CD4-positive, alpha-beta T cell (primary cell): ENCODE measurements at regions not wholly inside any gene's neighbourhood (a gene's known extent, or its start where the extent isn't known, plus 50 kb on each side); places are given as distances from the start of the nearest gene placed in this dataset.

ENCODE experiments used
- ATAC-seq: fragments of 200-7000 bp; cut with Tn5 transposase; one replicate; pipeline ENCODE4 v1.10.0; 2022; ENCODE audit warnings: mild to moderate bottlenecking; ENCODE audit not compliant: poor library complexity
- CTCF ChIA-PET: fragments of 350-600 bp; sonication (Branson Sonifier 250); formaldehyde crosslinking; loops from one replicate; lab custom pipeline; 2021; ENCODE audit warnings: antibody characterized with exemption, inconsistent platforms; lab: Charles Lee
- POLR2A ChIA-PET: fragments of 350-600 bp; sonication (Branson Sonifier 250); formaldehyde crosslinking; loops from one replicate; lab custom pipeline; 2021; ENCODE audit warnings: antibody characterized with exemption, inconsistent platforms; lab: Charles Lee
- DNase-seq, 14 experiments: peaks; one replicate each; pipeline ENCODE4 v3.0.0-alpha.2; 2013 to 2020; ENCODE audit warnings: mixed read lengths in 2 of 14
- H3K27ac ChIP-seq, 2 donors: one replicate each; pipeline versions ENCODE4 v1.5.1 to v1.7.0; 2013; ENCODE audit warnings: low read length in 2 of 2, low read depth in 1 of 2, mild to moderate bottlenecking in 1 of 2
- H3K27me3 ChIP-seq, 2 experiments: 1 replicate in 1 of 2; 2 replicates in 1 of 2; pipeline versions ENCODE4 v1.6.1 to v1.7.0; 2013; ENCODE audit warnings: low read length in 2 of 2, control low read depth in 1 of 2, mild to moderate bottlenecking in 1 of 2, moderate library complexity in 1 of 2; ENCODE audit not compliant: insufficient read depth in 2 of 2, control insufficient read depth in 1 of 2
- H3K36me3 ChIP-seq: one replicate; pipeline ENCODE4 v1.6.1; 2013; ENCODE audit warnings: low read length, control low read depth; ENCODE audit not compliant: insufficient read depth
- H3K4me1 ChIP-seq: one replicate; pipeline ENCODE4 v1.6.1; 2013; ENCODE audit warnings: low read length, control low read depth; ENCODE audit not compliant: insufficient read depth
- H3K4me3 ChIP-seq: one replicate; pipeline ENCODE4 v1.5.1; 2013; ENCODE audit warnings: mild to moderate bottlenecking, low read length, moderate library complexity
- H3K9me3 ChIP-seq, 2 experiments: 1 replicate in 1 of 2; 2 replicates in 1 of 2; pipeline versions ENCODE4 v1.6.1 to v1.7.0; 2013; ENCODE audit warnings: low read length in 2 of 2, mild to moderate bottlenecking in 2 of 2, control low read depth in 1 of 2, moderate library complexity in 1 of 2; ENCODE audit not compliant: control insufficient read depth in 1 of 2, insufficient read depth in 1 of 2
- H3K27ac Mint-ChIP-seq: one replicate; pipeline ENCODE4 v1.8.0; 2020; ENCODE audit warnings: mixed read lengths
- H3K27me3 Mint-ChIP-seq: one replicate; pipeline ENCODE4 v1.8.0; 2021; ENCODE audit warnings: mixed read lengths
- H3K36me3 Mint-ChIP-seq: one replicate; pipeline ENCODE4 v1.8.0; 2021; ENCODE audit warnings: low read depth, mixed read lengths
- H3K4me1 Mint-ChIP-seq: one replicate; pipeline ENCODE4 v1.8.0; 2021; ENCODE audit warnings: low read depth, mixed read lengths
- H3K4me3 Mint-ChIP-seq: one replicate; pipeline ENCODE4 v1.8.0; 2020; ENCODE audit warnings: mild to moderate bottlenecking, mixed read lengths
- H3K9me3 Mint-ChIP-seq: one replicate; pipeline ENCODE4 v1.8.0; 2020; ENCODE audit warnings: mixed read lengths
- intact Hi-C, 2 experiments: fragments of 100-400 bp; cut with DNase I in 1 of 2; cut with micrococcal nuclease in 1 of 2; formaldehyde crosslinking; loops; one replicate each; pipeline versions ENCODE4 v1.15.1 to v1.9.0; 2023 to 2025; cut with DNase I, micrococcal nuclease
- TF ChIP-seq, protein P1 (sequence below): fragments of 200-600 bp; IDR thresholded peaks from one replicate; pipeline ENCODE4 v1.8.0; 2022; ENCODE audit warnings: antibody characterized with exemption, mild to moderate bottlenecking

DNA sequence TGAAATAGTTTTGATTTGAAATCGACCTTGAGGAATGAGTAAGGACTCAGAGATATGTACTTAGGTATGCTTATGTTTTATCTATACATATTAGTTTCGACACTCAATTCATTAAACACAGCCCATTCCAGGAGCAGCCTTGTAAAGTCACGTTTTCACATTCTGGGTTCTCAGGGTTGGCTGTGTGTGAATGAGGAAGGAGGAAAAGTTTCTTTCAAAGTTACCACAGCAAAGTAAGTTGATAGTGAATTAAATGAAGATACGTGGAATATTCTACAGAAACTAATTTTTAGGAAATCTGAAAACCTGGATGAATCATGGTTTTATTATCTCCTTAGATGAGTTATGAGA lies 133.5 kb downstream of the C3orf38 start:
- Histone ChIP-seq H3K27me3 (no peaks in the 10 kb centered on the region), H3K4me3 (no peak overlapping the region), H3K9me3 (no peaks in the 10 kb centered on the region), H3K36me3 (no peaks in the 10 kb centered on the region), H3K4me1 (no peaks in the 10 kb centered on the region), H3K27ac (no peak overlapping the region)
- H3K36me3 Mint-ChIP-seq = no peaks in the 10 kb centered on the region
- no peak overlapping the region for H3K4me3 Mint-ChIP-seq
- H3K27ac Mint-ChIP-seq = no peak overlapping the region
- no peak for ATAC-seq
- POLR2A ChIA-PET = no interaction called here
- H3K9me3 Mint-ChIP-seq = peaks cover 3% of the 10 kb centered on the region
- no peak for DNase-seq
- H3K4me1 Mint-ChIP-seq = no peaks in the 10 kb centered on the region
- TF ChIP-seq, protein P1, sequence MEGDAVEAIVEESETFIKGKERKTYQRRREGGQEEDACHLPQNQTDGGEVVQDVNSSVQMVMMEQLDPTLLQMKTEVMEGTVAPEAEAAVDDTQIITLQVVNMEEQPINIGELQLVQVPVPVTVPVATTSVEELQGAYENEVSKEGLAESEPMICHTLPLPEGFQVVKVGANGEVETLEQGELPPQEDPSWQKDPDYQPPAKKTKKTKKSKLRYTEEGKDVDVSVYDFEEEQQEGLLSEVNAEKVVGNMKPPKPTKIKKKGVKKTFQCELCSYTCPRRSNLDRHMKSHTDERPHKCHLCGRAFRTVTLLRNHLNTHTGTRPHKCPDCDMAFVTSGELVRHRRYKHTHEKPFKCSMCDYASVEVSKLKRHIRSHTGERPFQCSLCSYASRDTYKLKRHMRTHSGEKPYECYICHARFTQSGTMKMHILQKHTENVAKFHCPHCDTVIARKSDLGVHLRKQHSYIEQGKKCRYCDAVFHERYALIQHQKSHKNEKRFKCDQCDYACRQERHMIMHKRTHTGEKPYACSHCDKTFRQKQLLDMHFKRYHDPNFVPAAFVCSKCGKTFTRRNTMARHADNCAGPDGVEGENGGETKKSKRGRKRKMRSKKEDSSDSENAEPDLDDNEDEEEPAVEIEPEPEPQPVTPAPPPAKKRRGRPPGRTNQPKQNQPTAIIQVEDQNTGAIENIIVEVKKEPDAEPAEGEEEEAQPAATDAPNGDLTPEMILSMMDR = no peak
- intact Hi-C loops = no loop called here
- H3K27me3 Mint-ChIP-seq = no peaks in the 10 kb centered on the region
- CTCF ChIA-PET = no interaction called here

GRCh38 chr3:88291486-88291885 lies 141.7 kb downstream of the C3orf38 start:
- Histone ChIP-seq H3K4me1 (no peaks in the 10 kb centered on the region), H3K27me3 (no peaks in the 10 kb centered on the region), H3K36me3 (no peaks in the 10 kb centered on the region), H3K27ac (no peak overlapping the region), H3K9me3 (no peaks in the 10 kb centered on the region), H3K4me3 (no peak overlapping the region)
- ChIA-PET POLR2A (no interaction called here), CTCF (no interaction called here)
- ATAC-seq = no peak
- H3K27me3 Mint-ChIP-seq = no peaks in the 10 kb centered on the region
- H3K4me1 Mint-ChIP-seq = no peaks in the 10 kb centered on the region
- TF ChIP-seq, protein P1 = no peak
- H3K27ac Mint-ChIP-seq = no peak overlapping the region
- H3K36me3 Mint-ChIP-seq = no peaks in the 10 kb centered on the region
- intact Hi-C loops = no loop called here
- peaks cover 3% of the 10 kb centered on the region for H3K9me3 Mint-ChIP-seq
- DNase-seq = no peak
- H3K4me3 Mint-ChIP-seq = no peak overlapping the region

- H3K27me3 Mint-ChIP-seq = no peaks in the 10 kb centered on the region
- no peaks in the 10 kb centered on the region for H3K4me1 ChIP-seq
- no peaks in the 10 kb centered on the region for H3K36me3 Mint-ChIP-seq
- TF ChIP-seq, protein P1 = no peak
- H3K27ac ChIP-seq = no peak overlapping the region
- H3K36me3 ChIP-seq = no peaks in the 10 kb centered on the region
- peaks cover 5% of the 10 kb centered on the region for H3K4me1 Mint-ChIP-seq
- H3K27me3 ChIP-seq = no peaks in the 10 kb centered on the region
- H3K9me3 Mint-ChIP-seq = peaks cover 3% of the 10 kb centered on the region
- intact Hi-C loops = no loop called here
- ChIA-PET POLR2A (no interaction called here), CTCF (no interaction called here)
- no peak overlapping the region for H3K4me3 ChIP-seq
- no peak overlapping the region for H3K27ac Mint-ChIP-seq
- H3K9me3 ChIP-seq = peaks cover 0 to 3% of the 10 kb centered on the region in 2 experiments
- ATAC-seq (no peak), DNase-seq (no peak)
- no peak overlapping the region for H3K4me3 Mint-ChIP-seq
Measured at GRCh38 chr3:88298189-88298588, 148.4 kb downstream of the C3orf38 start.
